ENCODE measurements at regions not wholly inside any gene's neighbourhood (a gene's known extent, or its start where the extent isn't known, plus 50 kb on each side); places are given as distances from the start of the nearest gene placed in this dataset.
"Not testable (repeated sequence)": the region's sequence is repeated elsewhere in the genome, so short reads cannot be mapped to it uniquely, and the experiment has no call there.

DNA sequence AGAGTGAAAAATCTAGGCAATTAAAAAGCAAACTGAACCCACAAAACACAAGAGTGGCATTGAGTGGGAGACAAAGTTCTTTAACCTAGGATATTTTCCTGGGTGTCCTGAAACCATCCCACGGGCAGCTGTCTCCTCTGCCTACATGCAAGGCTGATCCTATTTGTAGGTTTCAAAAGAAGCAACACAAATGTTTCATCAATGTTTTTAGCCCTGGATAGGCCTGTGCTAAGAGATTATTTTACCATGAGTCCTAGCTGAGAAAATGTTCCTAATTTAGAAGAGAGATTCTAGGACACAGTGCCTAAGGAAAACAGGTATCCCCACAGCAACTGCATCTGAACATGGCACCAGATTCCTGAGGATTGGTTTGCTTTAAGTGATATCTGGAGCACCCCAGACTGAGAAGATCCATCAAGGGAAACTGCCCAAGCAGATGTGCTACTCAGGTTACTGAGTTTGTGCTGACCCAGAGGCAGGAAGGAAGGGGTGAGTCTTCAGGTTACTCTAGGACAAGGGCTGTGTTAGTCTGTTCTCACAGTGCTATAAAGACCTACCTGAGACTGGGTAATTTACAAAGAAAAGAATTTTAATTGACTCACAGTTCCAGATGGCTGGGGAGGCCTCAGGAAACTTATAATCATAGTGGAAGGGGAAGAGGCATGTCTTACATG, 111.6 kb upstream of the UST start:
- TF ChIP-seq, protein P1, sequence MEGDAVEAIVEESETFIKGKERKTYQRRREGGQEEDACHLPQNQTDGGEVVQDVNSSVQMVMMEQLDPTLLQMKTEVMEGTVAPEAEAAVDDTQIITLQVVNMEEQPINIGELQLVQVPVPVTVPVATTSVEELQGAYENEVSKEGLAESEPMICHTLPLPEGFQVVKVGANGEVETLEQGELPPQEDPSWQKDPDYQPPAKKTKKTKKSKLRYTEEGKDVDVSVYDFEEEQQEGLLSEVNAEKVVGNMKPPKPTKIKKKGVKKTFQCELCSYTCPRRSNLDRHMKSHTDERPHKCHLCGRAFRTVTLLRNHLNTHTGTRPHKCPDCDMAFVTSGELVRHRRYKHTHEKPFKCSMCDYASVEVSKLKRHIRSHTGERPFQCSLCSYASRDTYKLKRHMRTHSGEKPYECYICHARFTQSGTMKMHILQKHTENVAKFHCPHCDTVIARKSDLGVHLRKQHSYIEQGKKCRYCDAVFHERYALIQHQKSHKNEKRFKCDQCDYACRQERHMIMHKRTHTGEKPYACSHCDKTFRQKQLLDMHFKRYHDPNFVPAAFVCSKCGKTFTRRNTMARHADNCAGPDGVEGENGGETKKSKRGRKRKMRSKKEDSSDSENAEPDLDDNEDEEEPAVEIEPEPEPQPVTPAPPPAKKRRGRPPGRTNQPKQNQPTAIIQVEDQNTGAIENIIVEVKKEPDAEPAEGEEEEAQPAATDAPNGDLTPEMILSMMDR (IDR thresholded peaks at IDR 0.05; ENCODE audit: insufficient read depth, missing control alignments), result no peak
- no peak for FAIRE-seq
- no peak for DNase-seq (ENCODE audit: insufficient read length, low spot score)

DNA sequence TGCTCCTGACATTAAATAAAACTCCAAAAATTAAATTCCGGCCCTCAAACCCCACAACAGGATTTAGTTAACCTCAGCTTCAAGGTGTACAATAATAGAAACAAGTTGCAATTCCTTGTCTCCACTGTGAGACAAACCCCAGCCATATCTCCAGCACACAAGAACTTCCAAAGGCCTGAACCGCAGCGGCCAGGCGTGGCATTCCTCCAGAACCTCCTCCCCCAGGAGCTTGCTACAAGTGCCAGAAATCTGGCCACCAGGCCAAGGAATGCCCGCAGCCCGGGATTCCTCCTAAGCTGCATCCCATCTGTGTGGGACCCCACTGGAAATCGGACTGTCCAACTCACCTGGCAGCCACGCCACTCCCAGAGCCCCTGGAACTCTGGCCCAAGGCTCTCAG, 105.0 kb upstream of the UST start:
- not testable (repeated sequence) for DNase-seq (ENCODE audit: insufficient read length, low spot score); FAIRE-seq

DNA sequence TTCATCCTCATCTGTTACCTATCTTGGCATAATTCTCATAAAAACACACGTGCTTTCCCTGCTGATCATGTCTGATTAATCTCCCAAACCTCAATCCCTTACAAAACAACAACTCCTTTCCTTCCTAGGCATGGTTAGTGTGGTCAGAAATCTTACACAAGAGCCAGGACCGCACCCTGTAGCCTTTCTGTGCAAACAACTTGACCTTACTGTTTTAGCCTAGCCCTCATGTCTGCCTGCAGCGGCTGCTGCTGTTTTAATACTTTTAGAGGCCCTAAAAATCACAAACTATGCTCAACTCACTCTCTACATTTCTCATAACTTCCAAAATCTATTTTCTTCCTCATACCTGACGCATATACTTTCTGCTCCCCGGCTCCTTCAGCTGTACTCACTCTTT, 103.6 kb upstream of the UST start:
- not testable (repeated sequence) for DNase-seq (ENCODE audit: insufficient read length, low spot score); FAIRE-seq

DNA sequence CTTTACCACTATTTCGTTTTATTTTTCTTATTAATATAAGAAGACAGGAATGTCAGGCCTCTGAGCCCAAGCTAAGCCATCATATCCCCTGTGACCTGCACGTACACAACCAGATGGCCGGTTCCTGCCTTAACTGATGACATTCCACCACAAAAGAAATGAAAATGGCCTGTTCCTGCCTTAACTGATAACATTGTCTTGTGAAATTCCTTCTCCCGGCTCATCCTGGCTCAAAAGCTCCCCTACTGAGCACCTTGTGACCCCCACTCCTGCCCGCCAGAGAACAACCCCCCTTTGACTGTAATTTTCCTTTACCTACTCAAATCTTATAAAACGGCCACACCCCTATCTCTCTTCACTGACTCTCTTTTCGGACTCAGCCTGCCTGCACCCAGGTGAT, 101.8 kb upstream of the UST start:
- not testable (repeated sequence) for FAIRE-seq; DNase-seq (ENCODE audit: insufficient read length, low spot score)

DNA sequence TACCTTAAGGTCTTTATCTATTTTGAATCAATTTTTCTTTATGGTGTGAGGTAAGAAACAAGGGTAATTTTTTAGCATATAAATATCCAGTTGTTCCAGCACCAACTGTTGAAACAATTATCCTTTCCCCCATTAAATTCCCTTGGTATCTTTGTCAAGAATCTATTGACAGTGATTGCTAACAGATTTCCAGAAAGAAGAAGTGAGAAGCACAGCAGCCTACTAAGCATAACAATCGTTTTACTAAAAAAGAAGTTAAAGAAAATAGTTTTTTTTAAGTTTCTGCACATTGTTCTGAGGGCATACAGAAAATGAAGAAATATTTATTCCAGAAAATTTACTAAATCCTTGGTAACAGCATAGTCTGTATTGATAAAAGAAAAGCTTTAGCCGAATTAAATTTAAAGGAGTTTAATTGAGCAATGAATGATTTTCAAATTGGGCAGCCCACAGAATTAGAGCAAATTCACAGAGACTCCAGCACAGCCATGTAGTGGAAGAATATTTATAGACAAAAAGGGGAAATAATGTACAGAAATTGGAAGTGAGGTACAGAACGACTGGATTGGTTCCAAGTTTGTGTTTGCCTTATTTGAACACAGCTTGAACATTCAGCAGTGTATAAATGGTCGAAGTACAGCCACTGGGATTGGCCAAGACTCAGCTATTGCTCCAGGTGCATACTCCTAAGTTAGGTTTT, 97.9 kb upstream of the UST start:
- DNase-seq (ENCODE audit: insufficient read length, low spot score) (no peak), FAIRE-seq (no peak)
- TF ChIP-seq, protein P1 (IDR thresholded peaks at IDR 0.05; ENCODE audit: insufficient read depth, missing control alignments), result no peak

DNA sequence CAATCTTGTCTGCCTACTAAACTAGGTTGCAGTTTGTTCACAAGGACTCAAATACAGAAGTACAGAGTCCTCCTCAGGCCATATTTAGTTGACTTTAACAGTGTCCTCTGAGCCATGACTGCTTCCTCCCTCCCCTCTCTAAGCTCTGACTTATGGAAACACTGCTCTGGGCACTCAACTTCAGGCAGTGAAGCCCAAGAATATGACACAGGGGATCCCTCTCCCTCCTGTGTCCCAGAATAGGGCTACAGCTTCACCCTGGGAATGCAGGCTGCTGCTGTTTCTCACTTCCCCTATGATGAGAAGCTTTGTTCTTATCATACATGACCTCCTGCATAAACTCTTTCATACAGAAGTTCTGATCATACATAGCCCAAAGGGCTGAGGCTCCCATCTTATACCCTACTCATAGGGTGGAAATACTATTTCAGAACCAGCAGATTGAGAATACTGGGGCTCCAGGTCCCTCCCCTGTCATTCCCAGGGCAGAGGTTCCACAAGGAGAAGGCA, 97.3 kb upstream of the UST start:
- TF ChIP-seq, protein P1 (IDR thresholded peaks at IDR 0.05; ENCODE audit: insufficient read depth, missing control alignments), result no peak
- FAIRE-seq, result no peak
- DNase-seq (ENCODE audit: insufficient read length, low spot score), result no peak

DNA sequence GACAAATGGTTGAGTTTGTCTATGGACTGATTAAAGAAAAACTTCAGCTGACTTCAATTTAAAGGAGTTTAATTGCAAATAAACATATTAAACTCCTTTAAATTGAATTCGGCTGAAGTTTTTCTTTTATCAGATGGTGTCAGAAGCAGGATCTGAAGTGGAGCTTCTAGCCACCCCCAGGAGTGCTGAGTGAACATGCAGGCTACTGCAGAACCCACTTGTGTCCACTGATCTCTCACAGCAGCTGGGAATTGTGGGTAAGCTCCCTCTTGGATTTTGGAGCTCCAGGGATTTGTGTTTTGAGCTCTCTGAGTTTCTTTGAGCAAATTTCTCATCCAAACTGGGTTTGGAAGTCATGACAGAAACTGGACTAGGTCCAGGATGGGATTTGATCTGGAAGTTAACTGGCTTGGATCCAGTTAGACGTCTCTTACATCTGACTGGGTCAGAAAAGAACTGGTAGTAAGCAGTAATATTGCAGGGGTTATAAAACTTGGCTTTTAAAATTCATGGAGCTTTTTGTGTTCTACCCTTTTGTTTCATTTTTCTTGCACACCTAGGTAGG, 95.8 kb upstream of the UST start:
- TF ChIP-seq, protein P1 (IDR thresholded peaks at IDR 0.05; ENCODE audit: insufficient read depth, missing control alignments), result no peak
- FAIRE-seq (no peak), DNase-seq (ENCODE audit: insufficient read length, low spot score) (no peak)

DNA sequence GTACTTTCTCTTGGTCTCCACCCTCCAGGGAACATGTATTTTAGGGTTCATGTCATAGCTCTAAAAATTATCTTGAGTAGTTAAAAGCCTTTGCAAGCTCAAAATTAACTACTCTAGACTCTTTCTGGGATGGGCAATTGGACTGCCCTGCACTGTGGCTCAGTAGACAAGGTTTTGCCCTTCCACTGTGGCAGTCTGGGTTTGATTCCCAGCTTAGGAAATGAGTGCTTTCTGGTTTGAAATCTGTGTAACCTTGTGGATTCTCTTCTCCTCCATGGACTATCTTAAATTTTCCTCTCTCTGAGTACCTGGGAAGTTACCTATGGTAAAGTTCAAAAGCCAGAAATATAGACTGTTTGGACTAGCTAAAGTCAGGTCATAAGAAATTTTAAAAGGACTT, 94.6 kb upstream of the UST start:
- no peak for FAIRE-seq
- no peak for DNase-seq (ENCODE audit: insufficient read length, low spot score)
- TF ChIP-seq, protein P1 (IDR thresholded peaks at IDR 0.05; ENCODE audit: insufficient read depth, missing control alignments), result no peak

Data from D721Med (cell line).